ENCODE measurements at regions not wholly inside any gene's neighbourhood (a gene's known extent, or its start where the extent isn't known, plus 50 kb on each side); places are given as distances from the start of the nearest gene placed in this dataset.

GRCh38 chr5:158309088-158309807 is 450.3 kb upstream of the CLINT1 start:
- DNase-seq (ENCODE audit: low read depth in 4 of 4, low spot score in 3 of 4), result no peak

GRCh38 chr5:158308429-158309025 is 449.6 kb upstream of the CLINT1 start:
- DNase-seq (ENCODE audit: low read depth in 4 of 4, low spot score in 3 of 4), result no peak

- no peak for DNase-seq (ENCODE audit: low read depth in 4 of 4, low spot score in 3 of 4)
These were observed 446.9 kb upstream of the CLINT1 start for GRCh38 chr5:158305861-158306260.

- DNase-seq (ENCODE audit: low read depth in 4 of 4, low spot score in 3 of 4), result no peak
These were observed 445.7 kb upstream of the CLINT1 start for GRCh38 chr5:158304607-158305006.

GRCh38 chr5:158303883-158304282 is 444.9 kb upstream of the CLINT1 start:
- DNase-seq (ENCODE audit: low read depth in 4 of 4, low spot score in 3 of 4), result no peak

GRCh38 chr5:158303275-158303674 is 444.3 kb upstream of the CLINT1 start:
- no peak for DNase-seq (ENCODE audit: low read depth in 4 of 4, low spot score in 3 of 4)

- DNase-seq (ENCODE audit: low read depth in 4 of 4, low spot score in 3 of 4), result no peak
These were observed 443.1 kb upstream of the CLINT1 start for GRCh38 chr5:158302029-158302428.

- DNase-seq (ENCODE audit: low read depth in 4 of 4, low spot score in 3 of 4), result no peak
These were observed 442.2 kb upstream of the CLINT1 start for GRCh38 chr5:158301186-158301585.

- no peak for DNase-seq (ENCODE audit: low read depth in 4 of 4, low spot score in 3 of 4)
These were observed 441.3 kb upstream of the CLINT1 start for GRCh38 chr5:158300256-158300655.

GRCh38 chr5:158297002-158297527 is 438.1 kb upstream of the CLINT1 start:
- no peak for DNase-seq (ENCODE audit: low read depth in 4 of 4, low spot score in 3 of 4)

GRCh38 chr5:158294701-158295100 is 435.8 kb upstream of the CLINT1 start:
- DNase-seq (ENCODE audit: low read depth in 4 of 4, low spot score in 3 of 4), result no peak

- no peak for DNase-seq (ENCODE audit: low read depth in 4 of 4, low spot score in 3 of 4)
These were observed 434.0 kb upstream of the CLINT1 start for GRCh38 chr5:158292981-158293380.

- no peak for DNase-seq (ENCODE audit: low read depth in 4 of 4, low spot score in 3 of 4)
These were observed 431.0 kb upstream of the CLINT1 start for GRCh38 chr5:158289967-158290366.

- DNase-seq (ENCODE audit: low read depth in 4 of 4, low spot score in 3 of 4), result no peak
These were observed 429.3 kb upstream of the CLINT1 start for GRCh38 chr5:158288272-158288657.

- DNase-seq (ENCODE audit: low read depth in 4 of 4, low spot score in 3 of 4), result peak in 1 of 4 donors; percentile 53
These were observed 428.8 kb upstream of the CLINT1 start for GRCh38 chr5:158287643-158288271.

- no peak for DNase-seq (ENCODE audit: low read depth in 4 of 4, low spot score in 3 of 4)
These were observed 427.9 kb upstream of the CLINT1 start for GRCh38 chr5:158286827-158287226.

GRCh38 chr5:158285698-158286097 is 426.8 kb upstream of the CLINT1 start:
- DNase-seq (ENCODE audit: low read depth in 4 of 4, low spot score in 3 of 4), result no peak

- no peak for DNase-seq (ENCODE audit: low read depth in 4 of 4, low spot score in 3 of 4)
These were observed 425.3 kb upstream of the CLINT1 start for GRCh38 chr5:158284242-158284641.

- no peak for DNase-seq (ENCODE audit: low read depth in 4 of 4, low spot score in 3 of 4)
These were observed 424.5 kb upstream of the CLINT1 start for GRCh38 chr5:158283397-158283796.

- no peak for DNase-seq (ENCODE audit: low read depth in 4 of 4, low spot score in 3 of 4)
These were observed 419.4 kb upstream of the CLINT1 start for GRCh38 chr5:158278216-158278925.

- no peak for DNase-seq (ENCODE audit: low read depth in 4 of 4, low spot score in 3 of 4)
These were observed 418.3 kb upstream of the CLINT1 start for GRCh38 chr5:158277276-158277675.
